ENCODE measurements at regions not wholly inside any gene's neighbourhood (a gene's known extent, or its start where the extent isn't known, plus 50 kb on each side); places are given as distances from the start of the nearest gene placed in this dataset.

- no peak for DNase-seq
Measured at GRCh38 chr15:93614386-93615104, 525.5 kb upstream of the RGMA start.

- no peak for DNase-seq
Measured at GRCh38 chr15:93613386-93613785, 524.4 kb upstream of the RGMA start.

- no peak for DNase-seq
Measured at GRCh38 chr15:93612953-93613352, 523.9 kb upstream of the RGMA start.

GRCh38 chr15:93610944-93611343 is 521.9 kb upstream of the RGMA start:
- no peak for DNase-seq

GRCh38 chr15:93608643-93609148 is 519.7 kb upstream of the RGMA start:
- no peak for DNase-seq

GRCh38 chr15:93603550-93603949 is 514.5 kb upstream of the RGMA start:
- DNase-seq: no peak

- no peak for DNase-seq
Measured at GRCh38 chr15:93587059-93587521, 498.1 kb upstream of the RGMA start.

GRCh38 chr15:93585012-93585411 is 496.0 kb upstream of the RGMA start:
- no peak for DNase-seq

- DNase-seq: no peak
Measured at GRCh38 chr15:93583968-93584367, 495.0 kb upstream of the RGMA start.

GRCh38 chr15:93583552-93583951 is 494.5 kb upstream of the RGMA start:
- no peak for DNase-seq

GRCh38 chr15:93570527-93570926 is 481.5 kb upstream of the RGMA start:
- no peak for DNase-seq

GRCh38 chr15:93566762-93567161 is 477.8 kb upstream of the RGMA start:
- no peak for DNase-seq

- DNase-seq: no peak
Measured at GRCh38 chr15:93565201-93565600, 476.2 kb upstream of the RGMA start.

GRCh38 chr15:93563218-93563617 is 474.2 kb upstream of the RGMA start:
- DNase-seq: no peak

- DNase-seq: no peak
Measured at GRCh38 chr15:93562395-93563123, 473.5 kb upstream of the RGMA start.

- no peak for DNase-seq
Measured at GRCh38 chr15:93557696-93558095, 468.7 kb upstream of the RGMA start.

- DNase-seq: no peak
Measured at GRCh38 chr15:93553167-93553935, 464.3 kb upstream of the RGMA start.

- no peak for DNase-seq
Measured at GRCh38 chr15:93543093-93543492, 454.1 kb upstream of the RGMA start.

- no peak for DNase-seq
Measured at GRCh38 chr15:93527374-93528050, 438.5 kb upstream of the RGMA start.

- no peak for DNase-seq
Measured at GRCh38 chr15:93524432-93524831, 435.4 kb upstream of the RGMA start.

GRCh38 chr15:93523481-93523880 is 434.5 kb upstream of the RGMA start:
- DNase-seq: no peak

- no peak for DNase-seq
Measured at GRCh38 chr15:93520206-93520605, 431.2 kb upstream of the RGMA start.

GRCh38 chr15:93519599-93519998 is 430.6 kb upstream of the RGMA start:
- DNase-seq: no peak
